SJSA1 (cell line): ENCODE measurements at regions not wholly inside any gene's neighbourhood (a gene's known extent, or its start where the extent isn't known, plus 50 kb on each side); places are given as distances from the start of the nearest gene placed in this dataset.

Source experiments
- DNase-seq, 2 experiments: peaks; one replicate each; pipeline ENCODE4 v3.0.0-alpha.2; 2015 to 2020; ENCODE audit warnings: low spot score in 2 of 2, low read depth in 1 of 2
- H3K27ac ChIP-seq: fragments of 250-450 bp; sonication (Bioruptor Pico); 2 replicates; pipeline ENCODE4 v1.5.1; 2020; ENCODE audit warnings: mild to moderate bottlenecking, moderate library complexity
- H3K27me3 ChIP-seq: fragments of 250-450 bp; sonication (Bioruptor Pico); replicated peaks from 2 replicates; pipeline ENCODE4 v1.5.1; 2020; ENCODE audit warnings: mild to moderate bottlenecking, moderate library complexity
- H3K36me3 ChIP-seq: fragments of 250-450 bp; sonication (Bioruptor Pico); 2 replicates; pipeline ENCODE4 v1.5.1; 2020; ENCODE audit warnings: mild to moderate bottlenecking
- H3K4me1 ChIP-seq: fragments of 250-450 bp; sonication (Bioruptor Pico); replicated peaks from 2 replicates; pipeline ENCODE4 v1.6.1; 2021; ENCODE audit warnings: mild to moderate bottlenecking
- H3K4me3 ChIP-seq: fragments of 250-450 bp; sonication (Bioruptor Pico); 2 replicates; pipeline ENCODE4 v1.5.1; 2020; ENCODE audit warnings: mild to moderate bottlenecking
- H3K9me3 ChIP-seq: fragments of 250-450 bp; sonication (Bioruptor Pico); replicated peaks from 2 replicates; pipeline ENCODE4 v1.5.1; 2020; ENCODE audit warnings: mild to moderate bottlenecking

DNA sequence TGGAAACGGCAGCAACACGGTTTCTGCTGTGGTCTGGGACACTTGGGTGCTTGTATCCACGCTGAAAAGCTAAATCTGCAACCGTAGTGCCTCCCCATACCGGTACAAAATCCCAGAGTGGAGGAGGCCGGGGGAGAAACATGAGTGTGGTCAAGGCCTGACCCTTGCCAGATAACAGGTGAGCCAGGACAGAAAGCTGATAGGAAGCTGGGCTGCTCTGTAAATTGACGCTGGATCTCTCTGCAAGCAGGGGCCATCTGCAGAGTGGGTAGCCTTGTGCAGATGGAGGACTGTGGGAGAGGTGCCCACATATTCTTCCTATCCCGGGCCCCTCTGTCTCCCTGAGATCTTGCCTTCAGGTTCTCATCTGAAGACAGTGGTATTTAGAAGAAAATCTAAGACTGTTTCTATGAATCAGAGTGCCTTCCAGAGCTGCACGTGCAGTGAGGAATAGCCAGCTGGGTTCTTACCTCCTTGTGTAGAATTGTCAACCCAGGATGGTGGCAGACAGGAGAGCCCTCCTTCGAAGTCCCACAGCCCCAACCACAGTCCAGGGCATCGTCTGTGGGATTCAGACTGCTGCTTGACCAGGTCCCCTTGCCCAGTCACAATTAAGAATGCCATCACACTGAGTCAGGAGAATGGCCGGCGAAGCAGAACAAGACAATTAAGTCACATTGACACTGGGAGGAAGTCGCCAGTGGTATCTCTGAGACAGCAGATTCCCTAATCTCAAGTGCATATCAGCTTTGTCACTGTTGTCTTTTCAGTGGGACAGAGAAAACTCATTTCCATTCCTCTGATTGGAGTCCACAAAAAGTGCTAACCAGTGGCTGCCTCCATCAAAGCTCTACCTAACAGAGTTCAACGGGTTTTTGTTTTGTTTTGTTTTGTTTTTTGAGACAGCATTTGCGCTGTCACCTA, 100.0 kb upstream of the RIPOR2 start:
- Histone ChIP-seq H3K9me3 (no peaks in the 10 kb centered on the region), H3K27ac (no peak overlapping the region), H3K4me1 (peaks cover 6% of the 10 kb centered on the region), H3K36me3 (no peaks in the 10 kb centered on the region), H3K27me3 (no peaks in the 10 kb centered on the region), H3K4me3 (no peak overlapping the region)
- DNase-seq = no peak

DNA sequence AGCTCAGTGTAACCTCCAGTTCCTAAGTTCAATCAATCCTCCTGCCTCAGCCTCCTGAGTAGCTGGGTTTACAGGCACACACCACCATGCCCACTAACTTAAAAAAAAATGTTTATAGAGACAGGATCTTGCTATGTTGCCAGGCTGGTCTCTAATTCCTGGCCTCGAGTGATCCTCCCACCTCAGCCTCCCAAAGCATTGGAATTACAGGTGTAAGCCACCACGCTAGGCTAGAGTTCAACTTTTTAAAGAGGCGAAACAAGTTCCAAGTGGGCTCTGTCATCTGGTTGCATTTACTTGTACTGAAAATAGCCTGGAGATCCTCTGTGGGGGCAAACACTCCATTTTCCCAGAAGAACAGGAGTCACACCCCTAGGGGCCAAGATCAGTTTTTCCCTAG, 100.7 kb upstream of the RIPOR2 start:
- no peak for DNase-seq
- peaks cover 11% of the 10 kb centered on the region for H3K4me1 ChIP-seq

DNA sequence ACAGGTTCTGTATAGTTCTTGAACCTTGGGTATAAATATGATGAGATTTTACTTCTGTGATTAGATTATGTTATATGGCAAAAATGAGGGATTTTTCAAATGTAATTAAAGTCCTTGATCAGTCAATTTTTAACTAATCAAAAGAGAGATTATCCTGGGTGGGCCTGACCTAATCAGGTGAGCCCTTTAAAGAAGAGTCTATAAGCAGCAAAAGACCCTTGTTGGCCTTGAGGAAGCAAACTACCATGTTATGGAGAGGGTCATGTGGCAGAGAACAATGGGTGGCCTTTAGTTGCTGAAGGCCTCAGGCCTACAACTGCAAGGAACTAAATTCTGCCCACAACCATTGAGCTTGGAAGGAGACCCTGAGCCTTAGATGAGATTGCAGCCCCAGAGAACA, 102.5 kb upstream of the RIPOR2 start:
- H3K27me3 ChIP-seq = no peaks in the 10 kb centered on the region
- H3K4me1 ChIP-seq = peaks cover 11% of the 10 kb centered on the region
- no peaks in the 10 kb centered on the region for H3K36me3 ChIP-seq
- DNase-seq = no peak
- H3K27ac ChIP-seq = no peak overlapping the region
- no peaks in the 10 kb centered on the region for H3K9me3 ChIP-seq
- H3K4me3 ChIP-seq = no peak overlapping the region

More for the DNA sequence above, 100.7 kb upstream of the RIPOR2 start:
- Histone ChIP-seq H3K9me3 (no peaks in the 10 kb centered on the region), H3K27me3 (no peaks in the 10 kb centered on the region), H3K36me3 (no peaks in the 10 kb centered on the region), H3K27ac (no peak overlapping the region), H3K4me3 (no peak overlapping the region)

DNA sequence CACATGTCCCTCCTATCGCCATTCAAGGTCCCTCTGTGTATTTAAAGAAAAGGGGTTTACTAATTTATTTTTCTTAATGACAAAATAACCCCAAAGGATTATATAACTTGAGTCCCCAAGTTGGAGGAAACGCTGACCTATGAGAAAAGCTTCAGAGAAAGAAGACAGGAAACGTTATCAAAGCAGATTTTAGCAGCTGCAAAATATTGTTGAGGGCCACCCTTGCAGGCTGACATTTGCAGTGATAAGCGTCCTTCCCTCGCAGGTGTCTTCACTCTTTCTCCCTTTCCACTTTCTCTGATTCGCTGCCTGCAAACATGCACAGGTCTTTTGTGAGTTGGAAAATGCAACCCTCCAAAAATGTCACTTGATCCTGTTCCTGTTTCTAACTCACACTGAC, 103.2 kb upstream of the RIPOR2 start:
- no peak for DNase-seq
- Histone ChIP-seq H3K4me3 (no peak overlapping the region), H3K27me3 (no peaks in the 10 kb centered on the region), H3K4me1 (peaks cover 11% of the 10 kb centered on the region), H3K27ac (no peak overlapping the region), H3K36me3 (no peaks in the 10 kb centered on the region), H3K9me3 (no peaks in the 10 kb centered on the region)

DNA sequence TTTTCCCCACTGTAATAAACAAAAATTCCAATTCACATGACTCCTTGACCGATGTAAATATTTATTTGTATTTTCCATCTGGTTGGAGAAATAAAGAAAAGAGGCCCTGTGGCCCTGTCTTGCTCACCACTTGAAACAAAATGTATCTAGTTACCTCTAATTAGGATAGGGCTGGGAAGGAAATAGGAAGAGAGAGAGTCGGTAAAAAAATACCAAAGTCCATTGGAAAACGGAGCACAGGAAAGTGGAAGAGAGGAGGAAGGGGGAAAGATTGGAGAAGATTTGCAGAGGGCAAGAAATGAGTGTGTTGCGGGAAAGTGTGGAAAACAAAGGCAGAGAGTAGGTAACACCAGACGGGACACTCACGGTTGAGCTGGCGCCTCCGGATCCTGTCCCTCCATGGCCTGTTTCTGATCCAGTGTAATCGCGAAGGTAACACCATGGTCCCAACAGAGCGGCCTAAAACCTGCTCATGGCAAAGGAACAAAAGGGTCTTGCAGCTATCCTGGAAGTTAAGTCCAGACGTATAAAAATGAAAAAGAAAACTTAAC, 105.8 kb upstream of the RIPOR2 start:
- Histone ChIP-seq H3K27me3 (no peaks in the 10 kb centered on the region; the same call in 1 of the 2 replicates), H3K36me3 (no peaks in the 10 kb centered on the region), H3K9me3 (no peaks in the 10 kb centered on the region), H3K4me3 (no peak overlapping the region), H3K4me1 (peaks cover 5% of the 10 kb centered on the region), H3K27ac (no peak overlapping the region)
- no peak for DNase-seq

DNA sequence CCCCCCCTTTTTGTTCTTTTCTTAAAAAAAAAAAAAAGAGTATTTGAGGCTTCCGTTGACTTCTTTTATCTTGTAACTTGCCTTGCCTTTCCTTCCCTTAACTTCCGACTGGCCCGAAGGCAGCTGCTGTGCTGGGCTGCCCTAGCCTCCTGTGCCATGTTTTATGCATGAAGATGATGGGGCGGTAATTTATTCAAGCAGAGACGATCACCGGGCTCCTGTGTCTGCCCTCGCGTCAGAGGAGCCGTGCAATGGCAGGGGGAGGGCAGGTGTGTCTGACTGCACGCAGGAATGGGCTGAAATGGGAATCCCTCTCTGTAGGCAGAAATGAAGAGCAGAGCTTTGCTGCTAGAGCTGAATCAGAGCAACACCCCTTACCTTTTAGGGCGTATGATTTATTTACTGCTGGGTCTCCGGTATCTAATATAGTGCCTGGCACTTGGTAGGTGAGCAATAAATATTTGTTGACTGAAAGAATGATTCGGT, 106.3 kb upstream of the RIPOR2 start:
- H3K4me3 ChIP-seq = no peak overlapping the region
- H3K27ac ChIP-seq = no peak overlapping the region
- peaks cover 5% of the 10 kb centered on the region for H3K4me1 ChIP-seq
- H3K27me3 ChIP-seq = no peaks in the 10 kb centered on the region; the same call in 1 of the 2 replicates
- no peaks in the 10 kb centered on the region for H3K36me3 ChIP-seq
- DNase-seq = no peak
- H3K9me3 ChIP-seq = no peaks in the 10 kb centered on the region

DNA sequence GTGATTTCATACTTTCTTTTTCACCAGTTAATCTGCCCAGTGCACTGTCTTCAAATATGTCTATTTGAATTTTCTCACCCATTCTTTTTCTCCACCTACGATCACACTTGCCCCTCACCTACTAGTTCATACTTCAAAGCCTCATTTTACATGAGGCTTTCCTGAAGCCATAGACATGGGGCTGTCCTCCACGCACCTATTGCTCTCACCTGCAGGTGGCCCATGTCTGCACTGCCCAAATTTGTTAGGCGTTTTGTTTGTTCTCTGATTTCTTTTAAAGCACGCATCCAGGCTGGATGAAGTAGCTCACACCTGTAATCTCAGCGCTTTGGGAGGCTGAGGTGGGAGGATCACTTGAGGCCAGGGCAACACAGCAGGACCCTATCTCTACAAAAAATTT, 106.8 kb upstream of the RIPOR2 start:
- no peak for DNase-seq
- Histone ChIP-seq H3K27ac (no peak overlapping the region), H3K4me1 (peaks cover 5% of the 10 kb centered on the region), H3K27me3 (no peaks in the 10 kb centered on the region; the same call in 1 of the 2 replicates), H3K9me3 (no peaks in the 10 kb centered on the region), H3K4me3 (no peak overlapping the region), H3K36me3 (no peaks in the 10 kb centered on the region)

DNA sequence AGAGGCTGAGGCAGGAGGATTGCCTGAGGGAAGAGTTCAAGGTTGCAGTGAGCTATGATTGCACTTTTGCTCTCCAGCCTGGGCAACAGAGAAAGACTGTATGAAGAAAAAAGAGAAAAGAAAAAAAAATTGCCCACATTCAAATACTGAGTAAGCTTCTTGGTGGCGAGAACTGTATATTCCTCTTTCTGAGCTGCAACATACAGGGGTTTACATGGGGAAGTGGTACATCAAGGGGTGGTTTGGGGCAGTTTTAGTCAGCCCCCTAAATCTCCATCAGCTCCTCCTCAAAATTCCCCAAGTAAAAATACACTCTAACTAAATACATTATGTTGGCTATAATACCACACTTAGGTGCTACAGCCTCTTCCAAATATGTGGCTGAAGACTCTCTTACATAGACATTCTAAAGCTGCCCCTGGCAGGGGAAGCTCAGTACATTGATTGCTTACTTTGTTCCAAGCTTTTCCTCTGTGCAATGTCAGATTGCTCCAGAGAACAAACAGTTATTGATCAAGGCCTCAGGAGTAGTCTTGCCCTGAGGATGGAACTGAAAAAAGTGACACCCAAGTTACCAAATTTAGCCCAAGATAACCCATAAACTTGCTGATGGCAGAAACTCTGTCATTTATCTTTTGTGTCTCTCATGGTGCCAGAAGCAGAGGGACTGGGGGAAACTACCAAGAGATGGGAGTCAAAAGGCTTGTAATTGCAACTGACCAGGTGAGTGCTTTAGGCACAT, 107.4 kb upstream of the RIPOR2 start:
- Histone ChIP-seq H3K9me3 (no peaks in the 10 kb centered on the region), H3K27me3 (no peaks in the 10 kb centered on the region; the same call in 1 of the 2 replicates), H3K36me3 (no peaks in the 10 kb centered on the region), H3K4me3 (no peak overlapping the region), H3K27ac (no peak overlapping the region), H3K4me1 (peaks cover 5% of the 10 kb centered on the region)
- no peak for DNase-seq

DNA sequence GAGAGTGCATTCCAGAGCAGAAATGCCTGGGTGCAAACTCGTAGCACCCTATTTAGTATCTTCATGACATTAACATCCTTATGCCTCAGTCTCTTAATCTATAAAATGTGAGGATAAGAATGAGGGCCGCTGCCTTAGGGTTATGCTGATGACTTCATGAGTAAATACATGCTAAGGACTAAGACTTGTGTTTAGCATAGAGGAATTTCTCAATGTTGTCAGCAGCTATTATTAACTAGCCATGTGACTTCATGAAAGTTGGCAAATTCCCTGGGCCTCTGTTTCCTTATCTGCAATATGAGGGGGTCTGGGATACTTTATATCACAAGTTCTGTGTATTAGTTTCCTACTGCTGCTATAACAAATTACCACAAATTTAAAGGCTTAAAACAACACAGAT, 108.1 kb upstream of the RIPOR2 start:
- H3K4me3 ChIP-seq = no peak overlapping the region
- peaks cover 5% of the 10 kb centered on the region for H3K4me1 ChIP-seq
- no peaks in the 10 kb centered on the region for H3K9me3 ChIP-seq
- no peaks in the 10 kb centered on the region for H3K36me3 ChIP-seq
- no peak for DNase-seq
- no peaks in the 10 kb centered on the region; the same call in 1 of the 2 replicates for H3K27me3 ChIP-seq
- no peak overlapping the region for H3K27ac ChIP-seq

DNA sequence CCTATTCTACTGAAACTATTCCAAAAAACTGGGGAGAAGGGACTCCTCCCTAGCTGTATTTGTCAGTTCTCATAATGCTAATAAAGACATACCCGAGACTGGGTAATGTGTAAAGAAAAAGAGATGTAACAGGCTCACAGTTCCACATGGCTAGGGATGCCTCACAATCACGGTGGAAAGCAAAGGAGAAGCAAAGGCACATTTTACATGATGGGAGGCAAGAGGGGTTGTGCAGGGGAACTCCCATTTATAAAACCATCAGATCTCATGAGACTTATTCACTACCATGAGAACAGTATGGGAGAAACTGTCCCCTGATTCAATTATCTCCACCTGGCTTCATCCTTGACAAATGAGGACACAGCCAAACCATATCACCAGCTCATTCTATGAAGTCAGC, 111.2 kb upstream of the RIPOR2 start:
- no peaks in the 10 kb centered on the region; the same call in 1 of the 2 replicates for H3K27me3 ChIP-seq
- no peaks in the 10 kb centered on the region for H3K36me3 ChIP-seq
- no peak overlapping the region for H3K4me3 ChIP-seq
- DNase-seq = no peak
- peaks cover 12% of the 10 kb centered on the region for H3K4me1 ChIP-seq
- H3K27ac ChIP-seq = no peak overlapping the region
- H3K9me3 ChIP-seq = no peaks in the 10 kb centered on the region

DNA sequence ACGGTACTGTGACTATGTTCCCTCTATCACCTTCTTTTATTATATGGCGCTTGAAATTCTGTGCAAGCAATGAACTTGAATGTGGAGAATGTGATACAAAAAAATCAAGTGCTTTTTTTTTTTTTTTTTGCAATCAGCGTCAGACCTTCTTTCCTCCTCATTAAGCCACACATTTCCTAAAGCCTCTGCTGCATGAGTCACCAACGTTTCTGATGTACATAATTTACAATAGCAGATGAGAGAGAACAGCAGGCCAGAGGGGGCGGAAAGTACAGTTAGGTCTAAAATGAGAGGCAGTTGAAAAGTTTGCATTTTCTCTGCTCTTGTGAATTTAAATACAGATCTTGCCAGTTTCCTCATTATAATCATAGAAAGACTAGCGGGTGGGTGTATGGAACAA, 114.6 kb upstream of the RIPOR2 start:
- no peaks in the 10 kb centered on the region for H3K36me3 ChIP-seq
- H3K4me3 ChIP-seq = no peak overlapping the region
- no peak overlapping the region for H3K27ac ChIP-seq

DNA sequence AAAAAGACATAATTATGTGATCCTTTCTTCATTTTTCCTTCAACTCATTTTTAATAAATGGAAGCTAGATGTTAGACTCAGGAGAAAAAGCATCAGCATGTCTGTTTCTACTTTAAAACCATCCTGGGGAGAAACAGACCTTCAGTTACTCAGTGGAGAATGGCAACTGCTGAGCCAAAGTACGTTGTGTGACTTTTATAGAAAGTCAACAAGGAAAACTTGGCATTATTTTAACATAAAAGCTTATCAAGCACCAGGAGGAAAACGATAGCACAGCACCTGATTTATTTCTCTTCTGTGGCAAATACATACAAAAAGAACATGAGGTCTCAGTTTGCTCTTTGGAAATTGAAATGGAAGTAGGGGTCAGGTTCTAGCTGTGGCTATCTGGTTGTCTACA, 115.3 kb upstream of the RIPOR2 start:
- H3K27me3 ChIP-seq = no peaks in the 10 kb centered on the region
- peaks cover 30% of the 10 kb centered on the region for H3K4me1 ChIP-seq
- H3K4me3 ChIP-seq = no peak overlapping the region
- no peak for DNase-seq
- no peaks in the 10 kb centered on the region for H3K36me3 ChIP-seq
- no peaks in the 10 kb centered on the region for H3K9me3 ChIP-seq
- no peak overlapping the region for H3K27ac ChIP-seq

More for the DNA sequence above, 114.6 kb upstream of the RIPOR2 start:
- Histone ChIP-seq H3K27me3 (no peaks in the 10 kb centered on the region; the same call in 1 of the 2 replicates), H3K9me3 (no peaks in the 10 kb centered on the region), H3K4me1 (peaks cover 30% of the 10 kb centered on the region)
- DNase-seq = peak in 1 of 2 experiments; percentile 42

DNA sequence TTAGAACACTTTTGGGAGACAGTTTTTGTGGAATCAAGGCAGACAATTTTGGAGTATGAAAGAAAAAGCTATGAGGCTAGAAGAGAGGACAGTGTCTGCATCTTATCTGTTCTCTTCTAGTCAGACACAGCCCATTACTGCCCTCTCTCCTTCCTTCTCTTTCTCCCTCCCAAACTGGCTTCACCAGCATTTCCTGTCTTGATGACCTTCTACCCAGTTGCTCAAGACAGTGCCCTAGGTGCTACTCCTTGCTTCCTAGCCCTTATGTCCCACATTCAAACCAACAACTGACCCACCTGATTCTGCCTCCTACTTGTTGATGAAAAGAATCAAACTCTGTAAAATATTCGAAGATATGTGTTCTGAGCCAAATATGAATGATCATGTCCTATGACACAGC, 116.4 kb upstream of the RIPOR2 start:
- DNase-seq = no peak
- Histone ChIP-seq H3K27me3 (no peaks in the 10 kb centered on the region), H3K9me3 (no peaks in the 10 kb centered on the region), H3K27ac (no peak overlapping the region), H3K4me1 (peaks cover 30% of the 10 kb centered on the region), H3K36me3 (no peaks in the 10 kb centered on the region), H3K4me3 (no peak overlapping the region)
